ENCODE measurements at regions not wholly inside any gene's neighbourhood (a gene's known extent, or its start where the extent isn't known, plus 50 kb on each side); places are given as distances from the start of the nearest gene placed in this dataset.

GRCh38 chrX:46400530-46401443 lies 144.4 kb downstream of the ZNF674 start:
- TF ChIP-seq ZNF746 (CRISPR knock-in tag; IDR thresholded peaks at IDR 0.05) = no peak
- TF ChIP-seq ZNF24 (IDR thresholded peaks at IDR 0.05) = no peak
- TF ChIP-seq MIXL1 (CRISPR knock-in tag; IDR thresholded peaks at IDR 0.05) = no peak
- no peak for TF ChIP-seq ATAD3A (CRISPR knock-in tag; IDR thresholded peaks at IDR 0.05)
- TF ChIP-seq PCBP1 (IDR thresholded peaks at IDR 0.05; ENCODE audit: borderline replicate concordance, low read depth, low read length) = no peak
- TF ChIP-seq PLRG1 (conservative IDR thresholded peaks at IDR 0.05) = no peak
- no peak for TF ChIP-seq CEBPZ (IDR thresholded peaks at IDR 0.05; ENCODE audit: low read length)
- no peak for TF ChIP-seq EZH2 (conservative IDR thresholded peaks at IDR 0.05; ENCODE audit: low read depth, low read length)
- no peak for TF ChIP-seq GPN1 (CRISPR knock-in tag; IDR thresholded peaks at IDR 0.05; ENCODE audit: borderline replicate concordance)
- TF ChIP-seq ZNF564 (CRISPR knock-in tag; IDR thresholded peaks at IDR 0.05) = no peak
- no peak for TF ChIP-seq WIZ (CRISPR knock-in tag; IDR thresholded peaks at IDR 0.05)
- no peak for TF ChIP-seq MIER3 (CRISPR knock-in tag; IDR thresholded peaks at IDR 0.05; ENCODE audit: borderline replicate concordance)
- no peak for TF ChIP-seq KDM5B (CRISPR knock-in tag; IDR thresholded peaks at IDR 0.05; ENCODE audit: borderline replicate concordance)
- no peak for TF ChIP-seq RELA (CRISPR knock-in tag; IDR thresholded peaks at IDR 0.05)
- TF ChIP-seq ZNF816 (CRISPR knock-in tag; IDR thresholded peaks at IDR 0.05; ENCODE audit: borderline replicate concordance) = no peak
- no peak for TF ChIP-seq HIVEP1 (CRISPR knock-in tag; IDR thresholded peaks at IDR 0.05)
- TF ChIP-seq TOPORS (CRISPR knock-in tag; IDR thresholded peaks at IDR 0.05) = no peak
- no peaks in the 10 kb centered on the region; a peak in 1 of 5 replicates for H3K27me3 ChIP-seq (ENCODE audit: control insufficient read depth in 1 of 2, insufficient read depth in 2 of 2, low read length in 2 of 2)
- no peak overlapping the region for H3K4me2 ChIP-seq (ENCODE audit: low read depth, low read length)
- CTCF ChIA-PET (ENCODE audit: low intra/inter-chr PET ratio, low total read pairs) = no interaction called here
- H3K36me3 ChIP-seq (replicated peaks in 1 of 2; ENCODE audit: control insufficient read depth in 1 of 2, insufficient read depth in 2 of 2, low read length in 2 of 2) = no peaks in the 10 kb centered on the region
- H3K9me3 ChIP-seq (ENCODE audit: low read length) = no peaks in the 10 kb centered on the region
- POLR2A ChIA-PET = interaction anchor here (1.0 kb wide), 1 partner anchor 14 kb away, joined by 3 read pairs; no protein-coding TSS in a partner anchor
- no peaks in the 10 kb centered on the region for H3K79me2 ChIP-seq (ENCODE audit: insufficient read depth, low read length)
- no peak overlapping the region for H2AFZ ChIP-seq (ENCODE audit: low read length)
- H4K20me1 ChIP-seq (ENCODE audit: insufficient read depth, low read length) = no peaks in the 10 kb centered on the region
- WGBS (ENCODE audit: low lambda C conversion rate) = 12% methylated on average over 5 of the region's 5 CpGs
- no peak for ATAC-seq
- intact Hi-C loops (cut with micrococcal nuclease; ENCODE audit: unreplicated experiment) (loop anchor here (10.0 kb wide), 1 partner anchor 886 kb away; no protein-coding TSS in a partner anchor), in situ Hi-C loops (cut with HindIII; ENCODE audit: extremely low pct_ligation_motif_present, low pct_unique_long_range_greater_than_20kb) (no loop called here)
- peaks cover 8% of the 10 kb centered on the region for H3K4me1 ChIP-seq (ENCODE audit: insufficient read depth, low read length)
- no peak for DNase-seq (ENCODE audit: low spot score)
- no peak overlapping the region for H3K9ac ChIP-seq (ENCODE audit: insufficient read depth, low read depth, low read length)
- H3K4me3 ChIP-seq (replicated peaks in 1 of 3; ENCODE audit: insufficient read depth in 1 of 3, low read depth in 2 of 3, low read length in 3 of 3) = no peak overlapping the region
- BruUV-seq (replicated peaks) = no TSS peak
- FAIRE-seq = no peak
- H3K27ac ChIP-seq (ENCODE audit: extremely low read length, insufficient read depth, low read length) = no peak overlapping the region
